Hepatocyte (in vitro differentiated cells): ENCODE measurements at regions not wholly inside any gene's neighbourhood (a gene's known extent, or its start where the extent isn't known, plus 50 kb on each side); places are given as distances from the start of the nearest gene placed in this dataset.

Experiments
- EZH2 ChIP-seq: fragments of 200-600 bp; sonication (generic); IDR thresholded peaks from 2 replicates; pipeline ENCODE4 v1.6.1; 2016; ENCODE audit warnings: antibody characterized with exemption, mild to moderate bottlenecking, borderline replicate concordance
- TF ChIP-seq, protein P1 (sequence below): fragments of 200-600 bp; sonication (generic); IDR thresholded peaks from 2 replicates; pipeline ENCODE4 v1.5.1; 2016; ENCODE audit warnings: antibody characterized with exemption, mild to moderate bottlenecking; ENCODE audit not compliant: poor library complexity

DNA sequence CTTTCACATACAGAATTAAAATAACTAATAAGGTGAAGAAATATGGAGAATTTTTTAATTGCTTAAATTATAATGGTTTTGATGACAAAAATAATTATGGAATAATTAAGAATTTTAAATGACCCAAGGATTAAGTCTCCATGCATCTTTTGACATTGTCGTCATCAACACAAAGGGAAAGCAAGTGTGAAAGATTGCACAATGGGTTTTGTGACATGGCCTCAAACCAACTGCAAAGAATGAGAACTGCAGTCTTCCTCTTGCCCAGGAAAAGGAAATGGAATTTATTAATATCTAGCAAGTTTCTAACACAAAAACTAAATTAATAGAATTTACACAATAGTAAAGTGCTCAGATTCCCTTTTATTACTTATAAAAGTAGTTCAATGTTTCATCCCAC, 329.1 kb upstream of the PKDCC start:
- TF ChIP-seq, protein P1, sequence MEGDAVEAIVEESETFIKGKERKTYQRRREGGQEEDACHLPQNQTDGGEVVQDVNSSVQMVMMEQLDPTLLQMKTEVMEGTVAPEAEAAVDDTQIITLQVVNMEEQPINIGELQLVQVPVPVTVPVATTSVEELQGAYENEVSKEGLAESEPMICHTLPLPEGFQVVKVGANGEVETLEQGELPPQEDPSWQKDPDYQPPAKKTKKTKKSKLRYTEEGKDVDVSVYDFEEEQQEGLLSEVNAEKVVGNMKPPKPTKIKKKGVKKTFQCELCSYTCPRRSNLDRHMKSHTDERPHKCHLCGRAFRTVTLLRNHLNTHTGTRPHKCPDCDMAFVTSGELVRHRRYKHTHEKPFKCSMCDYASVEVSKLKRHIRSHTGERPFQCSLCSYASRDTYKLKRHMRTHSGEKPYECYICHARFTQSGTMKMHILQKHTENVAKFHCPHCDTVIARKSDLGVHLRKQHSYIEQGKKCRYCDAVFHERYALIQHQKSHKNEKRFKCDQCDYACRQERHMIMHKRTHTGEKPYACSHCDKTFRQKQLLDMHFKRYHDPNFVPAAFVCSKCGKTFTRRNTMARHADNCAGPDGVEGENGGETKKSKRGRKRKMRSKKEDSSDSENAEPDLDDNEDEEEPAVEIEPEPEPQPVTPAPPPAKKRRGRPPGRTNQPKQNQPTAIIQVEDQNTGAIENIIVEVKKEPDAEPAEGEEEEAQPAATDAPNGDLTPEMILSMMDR, result no peak
- no peak for TF ChIP-seq EZH2
